HK-2 (cell line): ENCODE measurements at regions not wholly inside any gene's neighbourhood (a gene's known extent, or its start where the extent isn't known, plus 50 kb on each side); places are given as distances from the start of the nearest gene placed in this dataset.
"Not testable (repeated sequence)": the region's sequence is repeated elsewhere in the genome, so short reads cannot be mapped to it uniquely, and the experiment has no call there.

Experiments
- DNase-seq: peaks from one replicate; pipeline ENCODE4 v3.0.0-alpha.2; 2018; ENCODE audit not compliant: unreplicated experiment

GRCh38 chr3:127440384-127440783 lies 150.1 kb downstream of the TPRA1 start:
- DNase-seq, result no peak

DNA sequence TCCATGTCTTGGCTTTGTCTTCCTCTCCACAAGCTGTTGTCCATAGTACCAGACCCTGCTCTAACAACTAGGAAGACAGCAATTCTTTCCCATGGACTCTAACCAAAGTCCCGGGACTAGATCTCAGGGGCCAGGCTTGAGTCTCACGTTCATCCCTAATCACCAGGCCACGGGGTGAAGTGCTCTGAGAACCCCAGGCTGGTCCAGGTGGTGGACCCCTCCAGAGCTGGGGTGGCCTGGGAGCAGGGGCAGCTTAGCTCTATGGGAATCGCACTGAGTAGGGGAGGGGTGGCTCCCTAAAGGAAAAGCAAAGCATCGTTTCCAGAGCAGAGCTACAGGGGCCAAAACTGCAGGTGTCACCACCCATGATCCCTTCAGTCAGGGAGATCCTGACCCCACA lies 150.9 kb downstream of the TPRA1 start:
- DNase-seq, result no peak

DNA sequence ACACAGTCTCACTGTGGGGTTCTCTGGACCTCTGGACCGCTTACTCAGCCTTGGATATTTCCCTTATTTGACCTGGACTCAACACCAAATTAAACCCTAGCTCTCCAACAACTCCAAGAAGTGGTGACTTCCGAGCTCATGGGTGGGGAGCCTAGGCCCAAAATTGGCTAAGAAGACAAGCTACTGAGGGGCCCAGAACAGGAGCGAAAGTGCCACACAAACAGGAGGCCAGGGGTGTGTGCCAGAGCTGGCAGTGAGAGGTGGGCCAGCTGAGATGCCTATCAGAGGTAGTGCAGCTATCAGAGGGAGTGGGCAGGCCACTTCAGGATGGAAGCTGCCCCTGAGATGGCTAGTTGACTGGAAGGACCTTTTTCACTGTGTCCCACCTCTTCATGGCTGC lies 151.1 kb upstream of the PRR20G start:
- DNase-seq, result no peak

- DNase-seq, result no peak
Measured at GRCh38 chr3:127438371-127438770, 150.5 kb upstream of the PRR20G start.

- DNase-seq, result not testable (repeated sequence)
Measured at GRCh38 chr3:127435299-127435698, 147.5 kb upstream of the PRR20G start.

DNA sequence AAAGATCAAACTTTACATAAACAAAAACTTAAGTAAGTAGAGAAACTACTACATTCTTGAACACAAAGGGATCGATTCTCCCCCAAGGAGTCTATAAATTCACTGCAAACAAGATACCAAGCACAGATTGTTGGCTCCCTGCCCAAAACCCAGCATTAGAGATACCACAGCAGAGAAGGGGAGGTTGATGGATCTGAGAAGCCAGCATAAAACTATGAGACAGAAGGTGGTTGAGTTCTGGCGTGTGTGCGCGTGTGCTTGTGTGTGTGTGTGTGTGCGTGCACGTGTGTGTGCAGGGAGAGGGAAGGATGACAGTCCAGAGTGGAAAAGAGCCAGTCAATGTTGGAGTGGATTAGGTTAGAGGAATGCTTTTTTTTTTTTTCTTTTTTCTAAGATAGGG lies 143.2 kb upstream of the PRR20G start:
- no peak for DNase-seq

DNA sequence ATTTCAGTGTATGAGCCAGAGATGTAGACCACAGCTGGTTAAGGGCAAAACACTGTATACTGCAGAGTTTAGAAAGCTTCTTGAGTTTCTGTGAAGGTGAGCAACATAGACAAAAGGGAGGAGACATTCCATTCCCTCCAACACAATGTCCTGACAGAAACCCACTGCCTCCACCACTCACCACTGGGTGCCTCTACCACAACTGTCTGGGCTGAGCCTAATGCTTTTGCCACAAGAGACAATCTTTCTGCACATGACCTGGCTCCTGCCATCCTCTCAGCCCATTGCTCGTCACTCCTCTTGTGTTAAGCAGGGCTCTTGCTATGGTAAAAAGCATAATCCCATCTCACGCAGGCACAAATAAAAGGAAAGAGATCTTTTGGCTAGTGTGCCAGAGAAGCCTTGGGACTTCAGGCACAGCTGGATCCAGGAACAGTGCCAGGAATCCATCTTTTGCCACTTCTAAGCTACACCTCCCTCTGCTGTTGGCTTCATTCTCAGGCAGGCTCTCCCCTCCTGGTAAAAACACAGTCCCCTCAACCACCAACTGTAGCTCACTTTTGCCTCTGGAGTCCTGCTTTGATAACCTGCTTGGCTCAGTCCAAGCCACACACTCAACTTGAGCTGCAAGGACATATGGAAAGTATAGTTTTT lies 140.6 kb upstream of the PRR20G start:
- no peak for DNase-seq

GRCh38 chr3:127427666-127428065 lies 139.8 kb upstream of the PRR20G start:
- no peak for DNase-seq

DNA sequence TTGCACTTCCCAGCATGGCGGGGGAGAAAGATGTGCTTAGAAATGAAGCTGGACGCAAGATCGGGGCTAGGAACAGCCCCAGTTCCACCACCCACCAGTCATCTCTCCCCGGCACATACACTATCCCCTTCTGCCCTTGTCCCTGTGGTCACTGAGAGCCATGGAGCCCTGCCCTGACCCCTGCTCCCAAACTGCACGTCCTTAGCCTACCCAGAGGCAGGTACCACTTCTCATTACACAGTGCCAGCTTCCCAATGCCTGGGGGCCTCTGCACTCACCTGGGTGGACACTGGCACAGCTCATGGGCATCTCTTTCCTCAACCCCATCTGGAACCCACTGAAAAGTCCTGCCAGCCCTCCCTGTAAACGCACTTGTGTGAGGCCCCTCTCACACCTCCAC lies 139.3 kb upstream of the PRR20G start:
- DNase-seq, result no peak

- DNase-seq, result no peak
Measured at GRCh38 chr3:127426444-127427153, 138.8 kb upstream of the PRR20G start.

GRCh38 chr3:127425505-127426443 lies 137.9 kb upstream of the PRR20G start:
- no peak for DNase-seq

DNA sequence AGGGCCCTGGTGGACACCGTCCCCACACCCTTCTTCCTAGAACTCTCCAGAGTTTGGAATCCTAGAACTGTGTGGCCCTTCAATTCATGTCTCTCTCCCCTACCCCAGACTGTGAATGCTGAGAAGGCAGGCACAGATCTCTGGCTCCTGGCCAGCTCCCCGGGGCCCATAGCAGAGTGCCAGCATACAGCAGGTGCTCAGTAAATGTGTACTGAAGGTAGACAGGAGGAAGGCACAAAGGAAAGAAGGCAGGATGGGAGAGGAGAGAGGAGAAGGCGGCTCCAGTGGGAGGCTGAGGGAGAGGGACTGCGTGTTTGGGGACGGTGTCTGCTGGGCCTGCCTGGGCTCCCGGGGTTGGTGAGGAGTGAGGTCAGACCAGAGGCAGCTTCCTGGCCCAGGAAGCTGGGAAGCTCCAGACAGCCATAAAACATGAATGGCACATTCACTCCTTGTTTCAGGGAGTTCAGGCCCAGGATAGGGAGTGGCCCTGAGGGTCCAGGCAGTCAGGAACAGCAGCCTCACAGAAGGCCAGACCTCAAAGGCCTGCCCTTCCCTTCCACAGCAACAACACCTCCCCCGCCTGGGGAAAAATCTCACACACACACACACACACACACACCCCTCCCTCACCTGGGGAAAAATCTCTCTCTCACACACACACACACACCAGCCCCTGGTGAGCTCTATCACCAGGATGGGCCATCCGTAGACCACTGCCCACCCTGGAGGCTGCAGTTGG lies 137.1 kb upstream of the PRR20G start:
- DNase-seq, result no peak

DNA sequence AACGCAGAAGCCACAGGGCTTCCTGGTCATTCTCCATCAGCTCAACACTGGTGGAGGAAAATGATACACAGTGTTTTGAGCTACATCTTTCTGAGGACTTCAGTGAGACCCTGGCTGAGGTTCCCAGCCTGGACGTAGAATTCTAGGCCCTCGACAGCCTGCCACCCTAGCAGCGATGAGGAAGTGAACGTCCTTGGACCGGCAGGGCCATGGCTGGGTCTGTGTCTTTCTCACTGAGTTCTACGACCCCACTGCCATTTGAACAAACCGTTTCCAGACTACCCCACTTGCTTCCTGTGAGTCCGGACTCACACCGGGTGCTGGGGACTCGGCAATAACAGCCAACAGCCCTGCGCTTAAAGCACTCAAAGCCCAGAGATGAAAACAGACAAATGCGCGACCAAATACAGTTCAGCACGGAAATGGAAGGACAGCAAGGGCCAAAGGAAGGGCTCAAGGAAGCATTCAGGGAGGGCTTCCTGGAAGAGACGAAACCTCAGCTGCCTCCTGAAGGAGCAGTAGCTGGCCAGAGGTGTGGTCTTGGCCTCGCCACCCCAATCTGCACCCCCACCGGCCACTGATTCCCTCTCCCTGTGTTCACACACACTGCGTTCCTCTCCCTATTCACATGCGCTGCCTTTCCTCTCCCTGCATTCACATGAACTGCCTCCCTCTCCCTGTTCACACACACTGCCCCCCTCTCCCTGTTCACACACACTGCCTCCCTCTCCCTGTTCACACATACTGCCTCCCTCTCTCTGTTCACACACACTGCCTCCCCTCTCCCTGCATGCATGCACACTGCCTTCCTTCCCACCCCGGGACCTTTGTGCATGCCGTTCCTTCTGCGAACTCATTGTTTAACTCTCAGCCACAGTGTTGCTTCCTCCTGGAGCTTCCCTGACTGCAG lies 136.3 kb upstream of the PRR20G start:
- DNase-seq, result no peak

DNA sequence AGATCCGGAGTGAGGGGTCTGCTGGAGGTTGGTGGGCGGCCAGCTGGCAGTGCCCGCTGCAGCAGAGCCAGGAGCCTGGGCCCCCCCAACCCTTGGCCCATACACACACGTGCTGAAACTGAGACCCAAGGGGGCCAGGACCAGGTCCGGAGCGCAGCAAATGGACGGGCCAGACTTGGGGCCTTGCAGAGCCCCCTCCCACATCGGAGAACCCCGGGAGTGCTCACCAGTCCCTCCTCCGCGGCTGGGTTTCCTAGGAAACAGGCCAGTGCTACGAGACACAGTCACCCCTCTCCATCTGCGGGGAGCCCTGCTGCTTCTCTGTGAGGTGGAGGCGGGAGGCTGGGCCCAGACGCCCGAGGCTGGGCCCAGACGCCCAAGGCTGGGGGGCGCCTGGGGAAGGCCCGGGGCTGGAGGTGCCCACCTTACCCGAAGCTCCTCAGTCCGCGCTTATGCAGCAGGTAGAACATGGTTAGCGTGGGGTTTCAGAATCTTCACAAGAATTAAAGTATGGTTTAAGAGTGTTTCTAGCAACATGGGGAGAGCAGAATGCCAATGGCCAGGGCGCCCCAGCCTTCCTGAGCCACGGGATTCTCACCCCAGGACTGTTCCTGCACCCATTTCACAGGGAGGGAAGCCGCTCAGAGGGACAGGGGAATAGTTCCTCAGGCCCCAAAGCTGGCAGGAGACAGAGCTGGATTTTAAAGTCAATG lies 135.0 kb upstream of the PRR20G start:
- DNase-seq, result no peak

- no peak for DNase-seq
Measured at GRCh38 chr3:127421943-127422662, 134.3 kb upstream of the PRR20G start.

- DNase-seq, result no peak
Measured at GRCh38 chr3:127420829-127421228, 133.0 kb upstream of the PRR20G start.

GRCh38 chr3:127419641-127420553 lies 132.1 kb upstream of the PRR20G start:
- DNase-seq, result no peak

- no peak for DNase-seq
Measured at GRCh38 chr3:127419182-127419581, 131.3 kb upstream of the PRR20G start.
